ENCODE measurements at regions not wholly inside any gene's neighbourhood (a gene's known extent, or its start where the extent isn't known, plus 50 kb on each side); places are given as distances from the start of the nearest gene placed in this dataset.

DNA sequence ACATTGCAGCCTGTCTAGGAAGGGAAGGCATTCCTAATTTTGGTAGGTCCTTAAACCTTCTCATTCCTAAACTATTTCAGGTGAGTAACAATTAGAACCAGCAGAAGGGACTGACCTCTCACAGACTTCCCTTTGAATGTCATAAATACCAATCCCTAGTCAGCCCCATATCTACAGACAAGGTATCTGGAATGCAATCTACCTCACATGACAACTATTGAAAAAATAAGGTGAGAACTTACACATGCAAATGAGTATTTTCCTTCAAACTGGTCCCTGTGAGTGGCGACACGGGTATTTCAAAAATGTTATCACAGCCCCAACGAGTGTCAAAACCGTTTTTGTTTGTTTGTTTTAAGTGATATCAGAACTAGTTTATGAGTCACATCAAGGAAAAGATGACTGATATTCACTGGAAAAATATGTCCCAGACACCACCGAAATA is 102.4 kb upstream of the VCX2 start:
- no peak for DNase-seq
- Histone ChIP-seq H3K9me3 (no peaks in the 10 kb centered on the region), H3K36me3 (no peaks in the 10 kb centered on the region), H3K4me3 (no peak overlapping the region), H3K27me3 (no peaks in the 10 kb centered on the region), H3K4me1 (no peaks in the 10 kb centered on the region), H3K27ac (no peak overlapping the region)
- WGBS, 2 donors = 72 to 85% methylated on average over 5 of the region's 5 CpGs
- intact Hi-C loops (cut with DNase I) = no loop called here
- no peak for TF ChIP-seq POLR2A (IDR thresholded peaks at IDR 0.05)
- no peak for TF ChIP-seq EP300 (IDR thresholded peaks at IDR 0.05)
- TF ChIP-seq POLR2AphosphoS5 (IDR thresholded peaks at IDR 0.05) = no peak
- TF ChIP-seq, protein P1, sequence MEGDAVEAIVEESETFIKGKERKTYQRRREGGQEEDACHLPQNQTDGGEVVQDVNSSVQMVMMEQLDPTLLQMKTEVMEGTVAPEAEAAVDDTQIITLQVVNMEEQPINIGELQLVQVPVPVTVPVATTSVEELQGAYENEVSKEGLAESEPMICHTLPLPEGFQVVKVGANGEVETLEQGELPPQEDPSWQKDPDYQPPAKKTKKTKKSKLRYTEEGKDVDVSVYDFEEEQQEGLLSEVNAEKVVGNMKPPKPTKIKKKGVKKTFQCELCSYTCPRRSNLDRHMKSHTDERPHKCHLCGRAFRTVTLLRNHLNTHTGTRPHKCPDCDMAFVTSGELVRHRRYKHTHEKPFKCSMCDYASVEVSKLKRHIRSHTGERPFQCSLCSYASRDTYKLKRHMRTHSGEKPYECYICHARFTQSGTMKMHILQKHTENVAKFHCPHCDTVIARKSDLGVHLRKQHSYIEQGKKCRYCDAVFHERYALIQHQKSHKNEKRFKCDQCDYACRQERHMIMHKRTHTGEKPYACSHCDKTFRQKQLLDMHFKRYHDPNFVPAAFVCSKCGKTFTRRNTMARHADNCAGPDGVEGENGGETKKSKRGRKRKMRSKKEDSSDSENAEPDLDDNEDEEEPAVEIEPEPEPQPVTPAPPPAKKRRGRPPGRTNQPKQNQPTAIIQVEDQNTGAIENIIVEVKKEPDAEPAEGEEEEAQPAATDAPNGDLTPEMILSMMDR (IDR thresholded peaks at IDR 0.05) = no peak

DNA sequence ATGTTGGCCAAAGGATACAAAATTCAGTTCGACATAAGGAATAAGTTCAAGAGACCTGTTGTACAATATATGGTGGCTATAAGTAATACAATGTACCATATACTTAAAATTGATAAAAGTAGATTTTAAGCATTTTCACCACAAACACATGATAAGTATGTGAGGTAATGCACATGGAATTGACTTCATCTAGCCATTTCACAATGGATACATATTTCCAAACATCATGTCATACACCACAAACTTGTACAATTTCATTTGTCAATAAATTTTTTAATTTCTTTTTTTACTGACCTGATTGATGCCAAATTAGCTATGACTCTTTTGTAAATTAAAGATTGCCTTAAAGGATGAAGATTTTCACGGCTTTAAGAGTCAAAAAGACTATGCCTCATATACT is 103.1 kb upstream of the VCX2 start:
- DNase-seq = no peak
- Histone ChIP-seq H3K27me3 (no peaks in the 10 kb centered on the region), H3K4me3 (no peak overlapping the region), H3K4me1 (no peaks in the 10 kb centered on the region), H3K9me3 (no peaks in the 10 kb centered on the region), H3K27ac (no peak overlapping the region), H3K36me3 (no peaks in the 10 kb centered on the region)
- intact Hi-C loops (cut with DNase I) = no loop called here
- TF ChIP-seq POLR2AphosphoS5 (IDR thresholded peaks at IDR 0.05) (no peak), POLR2A (IDR thresholded peaks at IDR 0.05) (no peak), EP300 (IDR thresholded peaks at IDR 0.05) (no peak)
- TF ChIP-seq, protein P1 (IDR thresholded peaks at IDR 0.05) = no peak
- 87 to 95% methylated on average over 2 of the region's 2 CpGs for WGBS, 2 donors

DNA sequence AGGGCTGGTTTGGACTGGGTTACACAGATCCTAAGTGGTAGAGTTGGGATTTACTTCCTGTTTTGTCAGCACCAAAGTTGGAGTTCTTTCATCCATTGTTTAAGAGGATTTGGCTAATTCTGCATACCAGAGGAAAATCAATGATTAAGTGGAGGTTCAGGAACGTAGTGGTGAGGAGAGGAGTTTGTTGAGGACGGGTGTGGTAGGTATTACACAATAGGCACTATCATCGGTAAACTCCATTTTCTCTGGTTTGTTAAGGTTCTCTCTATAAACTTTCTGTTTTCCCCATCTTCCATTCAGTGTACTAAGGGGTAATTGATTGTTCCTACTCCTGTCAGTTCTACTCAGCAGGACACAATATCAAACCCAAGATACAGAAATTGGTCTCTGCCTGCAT is 107.5 kb upstream of the VCX2 start:
- 65 to 74% methylated on average over 3 of the region's 3 CpGs for WGBS, 2 donors
- intact Hi-C loops (cut with DNase I) = no loop called here

DNA sequence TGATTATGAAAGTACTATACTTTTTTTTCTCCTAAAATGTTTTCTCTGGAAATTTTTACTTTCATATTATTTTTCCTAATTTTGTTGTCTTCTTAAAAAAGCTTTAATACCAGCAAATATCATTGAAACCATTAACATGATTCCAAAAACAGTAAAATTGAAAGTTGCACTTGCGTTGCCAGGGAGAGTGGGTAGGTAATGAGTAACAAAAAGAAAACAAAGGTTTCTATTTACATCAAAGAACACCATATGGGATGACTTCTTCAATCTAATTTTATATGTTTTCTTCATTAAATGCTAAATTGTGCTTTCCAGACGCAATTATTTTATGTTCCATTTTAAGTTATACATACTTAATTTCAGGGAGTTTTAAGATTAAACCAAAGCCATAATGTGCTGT is 108.3 kb upstream of the VCX2 start:
- no peaks in the 10 kb centered on the region for H3K4me1 ChIP-seq
- TF ChIP-seq, protein P1 (IDR thresholded peaks at IDR 0.05) = no peak
- TF ChIP-seq EP300 (IDR thresholded peaks at IDR 0.05) (no peak), POLR2AphosphoS5 (IDR thresholded peaks at IDR 0.05) (no peak), POLR2A (IDR thresholded peaks at IDR 0.05) (no peak)
- H3K27ac ChIP-seq = no peak overlapping the region
- H3K36me3 ChIP-seq = no peaks in the 10 kb centered on the region
- intact Hi-C loops (cut with DNase I) = no loop called here
- no peaks in the 10 kb centered on the region for H3K27me3 ChIP-seq
- WGBS, 2 donors = 84 to 90% methylated on average over 2 of the region's 2 CpGs
- DNase-seq = no peak
- no peak overlapping the region for H3K4me3 ChIP-seq
- no peaks in the 10 kb centered on the region for H3K9me3 ChIP-seq

More for the DNA sequence above, 107.5 kb upstream of the VCX2 start:
- no peak overlapping the region for H3K27ac ChIP-seq
- H3K4me1 ChIP-seq = no peaks in the 10 kb centered on the region
- H3K9me3 ChIP-seq = no peaks in the 10 kb centered on the region
- no peak overlapping the region for H3K4me3 ChIP-seq
- TF ChIP-seq POLR2A (IDR thresholded peaks at IDR 0.05) (no peak), EP300 (IDR thresholded peaks at IDR 0.05) (no peak)
- TF ChIP-seq, protein P1 (IDR thresholded peaks at IDR 0.05) = no peak
- no peaks in the 10 kb centered on the region for H3K27me3 ChIP-seq
- no peaks in the 10 kb centered on the region for H3K36me3 ChIP-seq
- DNase-seq = no peak

GRCh38 chrX:8284131-8284530 is 113.1 kb upstream of the VCX2 start:
- WGBS, 2 donors = 73 to 85% methylated on average over 2 of the region's 2 CpGs
- no peak overlapping the region for H3K27ac ChIP-seq
- DNase-seq = no peak
- no peaks in the 10 kb centered on the region for H3K27me3 ChIP-seq
- H3K4me1 ChIP-seq = no peaks in the 10 kb centered on the region
- H3K9me3 ChIP-seq = no peaks in the 10 kb centered on the region
- H3K36me3 ChIP-seq = no peaks in the 10 kb centered on the region
- no peak for TF ChIP-seq POLR2AphosphoS5 (IDR thresholded peaks at IDR 0.05)
- TF ChIP-seq POLR2A (IDR thresholded peaks at IDR 0.05) = no peak
- TF ChIP-seq EP300 (IDR thresholded peaks at IDR 0.05) = no peak
- TF ChIP-seq, protein P1 (IDR thresholded peaks at IDR 0.05) = no peak
- intact Hi-C loops (cut with DNase I) = no loop called here
- no peak overlapping the region for H3K4me3 ChIP-seq

Measured in sigmoid colon (tissue), 6 donors.